Hepatic stellate cell (primary cell): ENCODE measurements at regions not wholly inside any gene's neighbourhood (a gene's known extent, or its start where the extent isn't known, plus 50 kb on each side); places are given as distances from the start of the nearest gene placed in this dataset.
"Not testable (repeated sequence)": the region's sequence is repeated elsewhere in the genome, so short reads cannot be mapped to it uniquely, and the experiment has no call there.

Experiments used
- DNase-seq: peaks from one replicate; pipeline ENCODE4 v3.0.0; 2011; ENCODE audit warnings: low spot score

- no peak for DNase-seq
Measured at GRCh38 chr10:33655921-33656320, 321.5 kb upstream of the NRP1 start.

- DNase-seq, result no peak
Measured at GRCh38 chr10:33655165-33655815, 320.8 kb upstream of the NRP1 start.

GRCh38 chr10:33653584-33654367, 319.3 kb upstream of the NRP1 start:
- peak; percentile 19 for DNase-seq

- no peak for DNase-seq
Measured at GRCh38 chr10:33652870-33653269, 318.4 kb upstream of the NRP1 start.

GRCh38 chr10:33650131-33650530, 315.7 kb upstream of the NRP1 start:
- not testable (repeated sequence) for DNase-seq

GRCh38 chr10:33643042-33643441, 308.6 kb upstream of the NRP1 start:
- peak; percentile 45 for DNase-seq

- no peak for DNase-seq
Measured at GRCh38 chr10:33638891-33639290, 304.4 kb upstream of the NRP1 start.

- DNase-seq, result no peak
Measured at GRCh38 chr10:33638374-33638773, 303.9 kb upstream of the NRP1 start.

- DNase-seq, result no peak
Measured at GRCh38 chr10:33635967-33636515, 301.6 kb upstream of the NRP1 start.

- no peak for DNase-seq
Measured at GRCh38 chr10:33632432-33632831, 298.0 kb upstream of the NRP1 start.

GRCh38 chr10:33631991-33632390, 297.5 kb upstream of the NRP1 start:
- DNase-seq, result no peak

- DNase-seq, result no peak
Measured at GRCh38 chr10:33630761-33631160, 296.3 kb upstream of the NRP1 start.

- no peak for DNase-seq
Measured at GRCh38 chr10:33627611-33628010, 293.1 kb upstream of the NRP1 start.

- no peak for DNase-seq
Measured at GRCh38 chr10:33626798-33627466, 292.5 kb upstream of the NRP1 start.

GRCh38 chr10:33623669-33624068, 289.2 kb upstream of the NRP1 start:
- no peak for DNase-seq

- no peak for DNase-seq
Measured at GRCh38 chr10:33621101-33621500, 286.6 kb upstream of the NRP1 start.

GRCh38 chr10:33618196-33618595, 283.7 kb upstream of the NRP1 start:
- no peak for DNase-seq

GRCh38 chr10:33617381-33618080, 283.1 kb upstream of the NRP1 start:
- DNase-seq, result no peak

- DNase-seq, result no peak
Measured at GRCh38 chr10:33616956-33617355, 282.5 kb upstream of the NRP1 start.

GRCh38 chr10:33612551-33612950, 278.1 kb upstream of the NRP1 start:
- DNase-seq, result peak; percentile 29

- peak; percentile 8 for DNase-seq
Measured at GRCh38 chr10:33612116-33612515, 277.6 kb upstream of the NRP1 start.

GRCh38 chr10:33611423-33611822, 277.0 kb upstream of the NRP1 start:
- DNase-seq, result no peak
